Hepatocyte (in vitro differentiated cells): ENCODE measurements at regions not wholly inside any gene's neighbourhood (a gene's known extent, or its start where the extent isn't known, plus 50 kb on each side); places are given as distances from the start of the nearest gene placed in this dataset.

Experiments used
- EZH2phosphoT487 ChIP-seq: fragments of 200-600 bp; sonication (generic); IDR thresholded peaks from one replicate; pipeline ENCODE4 v1.6.1; 2018; ENCODE audit warnings: antibody characterized with exemption, mild to moderate bottlenecking, low read depth, moderate library complexity; ENCODE audit not compliant: unreplicated experiment, severe bottlenecking
- TF ChIP-seq, protein P1 (sequence below): fragments of 200-600 bp; sonication (generic); IDR thresholded peaks from 2 replicates; pipeline ENCODE4 v1.5.1; 2016; ENCODE audit warnings: antibody characterized with exemption, mild to moderate bottlenecking; ENCODE audit not compliant: poor library complexity

- TF ChIP-seq, protein P1, sequence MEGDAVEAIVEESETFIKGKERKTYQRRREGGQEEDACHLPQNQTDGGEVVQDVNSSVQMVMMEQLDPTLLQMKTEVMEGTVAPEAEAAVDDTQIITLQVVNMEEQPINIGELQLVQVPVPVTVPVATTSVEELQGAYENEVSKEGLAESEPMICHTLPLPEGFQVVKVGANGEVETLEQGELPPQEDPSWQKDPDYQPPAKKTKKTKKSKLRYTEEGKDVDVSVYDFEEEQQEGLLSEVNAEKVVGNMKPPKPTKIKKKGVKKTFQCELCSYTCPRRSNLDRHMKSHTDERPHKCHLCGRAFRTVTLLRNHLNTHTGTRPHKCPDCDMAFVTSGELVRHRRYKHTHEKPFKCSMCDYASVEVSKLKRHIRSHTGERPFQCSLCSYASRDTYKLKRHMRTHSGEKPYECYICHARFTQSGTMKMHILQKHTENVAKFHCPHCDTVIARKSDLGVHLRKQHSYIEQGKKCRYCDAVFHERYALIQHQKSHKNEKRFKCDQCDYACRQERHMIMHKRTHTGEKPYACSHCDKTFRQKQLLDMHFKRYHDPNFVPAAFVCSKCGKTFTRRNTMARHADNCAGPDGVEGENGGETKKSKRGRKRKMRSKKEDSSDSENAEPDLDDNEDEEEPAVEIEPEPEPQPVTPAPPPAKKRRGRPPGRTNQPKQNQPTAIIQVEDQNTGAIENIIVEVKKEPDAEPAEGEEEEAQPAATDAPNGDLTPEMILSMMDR, result no peak
- TF ChIP-seq EZH2phosphoT487, result no peak
Observed at GRCh38 chr2:23311186-23311585, 73.8 kb upstream of the KLHL29 start.
